GM12878 (cell line): ENCODE measurements at regions not wholly inside any gene's neighbourhood (a gene's known extent, or its start where the extent isn't known, plus 50 kb on each side); places are given as distances from the start of the nearest gene placed in this dataset.

Experiments
- ATAC-seq: fragments of 200-7000 bp; cut with Tn5 transposase; 3 replicates; pipeline ENCODE4 v1.9.1; 2020; ENCODE audit warnings: mild to moderate bottlenecking, moderate library complexity
- BruUV-seq: library from RNA; stranded (reverse); fragments of 400-500 nt; replicated peaks from 2 replicates; lab custom pipeline; 2021; lab: Mats Ljungman, UMichigan
- CTCF ChIA-PET: fragments of 300-600 bp; sonication (Branson Sonifier 250); formaldehyde crosslinking; extraction: SDS; loops from one replicate; lab custom pipeline; 2021; ENCODE audit warnings: inconsistent platforms; lab: Yijun Ruan, JAX
- POLR2A ChIA-PET: fragments of 350-600 bp; formaldehyde crosslinking; extraction: SDS; loops from one replicate; lab custom pipeline; 2021; ENCODE audit warnings: inconsistent platforms; lab: Charles Lee
- RAD21 ChIA-PET: fragments of 300-600 bp; sonication (Branson Sonifier 250); formaldehyde crosslinking; loops from one replicate; lab custom pipeline; 2023; ENCODE audit warnings: antibody characterized with exemption; ENCODE audit not compliant: unreplicated experiment; lab: Charles Lee
- SMC1A ChIA-PET: fragments of 300-600 bp; sonication (Branson Sonifier 250); formaldehyde crosslinking; loops from one replicate; lab custom pipeline; 2023; ENCODE audit not compliant: unreplicated experiment, uncharacterized antibody; lab: Charles Lee
- DNase-seq: peaks from one replicate; pipeline ENCODE4 v3.0.0-alpha.2; 2011; ENCODE audit warnings: low read depth, low spot score
- FAIRE-seq: peaks from 3 replicates; lab custom pipeline; 2011; peaks lifted over from hg19 to GRCh38; lab: Jason Lieb, UNC
- H2AFZ ChIP-seq: 2 replicates; pipeline ENCODE4 v1.6.0; 2011; ENCODE audit warnings: low read depth, low read length, control low read depth; ENCODE audit not compliant: control insufficient read depth
- H3K27ac ChIP-seq: 2 replicates; pipeline ENCODE4 v1.5.1; 2011; ENCODE audit warnings: control low read depth; ENCODE audit not compliant: control insufficient read depth, insufficient read depth
- H3K27me3 ChIP-seq, 2 experiments: replicated peaks in 1 of 2; 2 replicates each; pipeline versions ENCODE4 v1.6.0 to v1.6.1; 2011; ENCODE audit warnings: low read length in 1 of 2; ENCODE audit not compliant: control insufficient read depth in 2 of 2, insufficient read depth in 2 of 2
- H3K36me3 ChIP-seq, 2 experiments: 2 replicates each; pipeline ENCODE4 v1.5.1; 2011; ENCODE audit warnings: low read length in 1 of 2; ENCODE audit not compliant: control insufficient read depth in 2 of 2, insufficient read depth in 2 of 2
- H3K4me1 ChIP-seq: 2 replicates; pipeline ENCODE4 v1.6.1; 2011; ENCODE audit warnings: mild to moderate bottlenecking, low read length, moderate library complexity, mixed read lengths; ENCODE audit not compliant: control insufficient read depth, insufficient read depth
- H3K4me2 ChIP-seq: 2 replicates; pipeline ENCODE4 v1.6.0; 2011; ENCODE audit warnings: control low read depth; ENCODE audit not compliant: control insufficient read depth, insufficient read depth
- H3K4me3 ChIP-seq: fragments of 200-600 bp; sonication (generic); 2 replicates; pipeline ENCODE4 v1.5.1; 2016
- H3K79me2 ChIP-seq: 2 replicates; pipeline ENCODE4 v1.6.0; 2011; ENCODE audit warnings: low read length; ENCODE audit not compliant: control insufficient read depth, insufficient read depth
- H3K9ac ChIP-seq: 2 replicates; pipeline ENCODE4 v1.8.0; 2011; ENCODE audit warnings: low read length, control low read depth, mixed read lengths; ENCODE audit not compliant: control insufficient read depth, insufficient read depth
- H3K9me3 ChIP-seq: replicated peaks from 3 replicates; pipeline ENCODE4 v1.5.1; 2011; ENCODE audit warnings: mild to moderate bottlenecking, low read length; ENCODE audit not compliant: control insufficient read depth, insufficient read depth
- H4K20me1 ChIP-seq: 2 replicates; pipeline ENCODE4 v1.6.0; 2011; ENCODE audit not compliant: control insufficient read depth, insufficient read depth
- BACH1 ChIP-seq: fragments of 450-650 bp; IDR thresholded peaks from 2 replicates; pipeline ENCODE4 v1.6.1; 2017; ENCODE audit warnings: mild to moderate bottlenecking, borderline replicate concordance
- BCL11A ChIP-seq: IDR thresholded peaks from 2 replicates; pipeline ENCODE4 v1.6.1; 2011; ENCODE audit warnings: low read depth, low read length
- DPF2 ChIP-seq: fragments of 450-650 bp; IDR thresholded peaks from 2 replicates; pipeline ENCODE4 v1.6.1; 2017; ENCODE audit warnings: mild to moderate bottlenecking
- ESRRA ChIP-seq: IDR thresholded peaks from 2 replicates; pipeline ENCODE4 v1.6.1; 2012; ENCODE audit warnings: mild to moderate bottlenecking, low read length, improper control_type of control experiment
- ETV6 ChIP-seq, 2 experiments: fragments of 450-650 bp in 1 of 2; IDR thresholded peaks in 1 of 2; conservative IDR thresholded peaks in 1 of 2; 2 replicates each; pipeline ENCODE4 v1.6.1; 2014; ENCODE audit warnings: antibody characterized with exemption in 1 of 2, borderline replicate concordance in 1 of 2, low read depth in 1 of 2, mild to moderate bottlenecking in 1 of 2, moderate library complexity in 1 of 2
- EZH2 ChIP-seq: IDR thresholded peaks from 2 replicates; pipeline ENCODE4 v1.6.1; 2012; ENCODE audit warnings: low read depth, mild to moderate bottlenecking, control low read depth, inconsistent platforms, low read length, borderline replicate concordance; ENCODE audit not compliant: control insufficient read depth
- HDAC2 ChIP-seq: fragments of 200-600 bp; sonication (generic); IDR thresholded peaks from 2 replicates; pipeline ENCODE4 v1.6.1; 2017
- HDAC6 ChIP-seq: fragments of 200-600 bp; sonication (generic); IDR thresholded peaks from one replicate; pipeline ENCODE4 v1.8.0; 2017; ENCODE audit warnings: antibody characterized with exemption; ENCODE audit not compliant: unreplicated experiment
- MEF2A ChIP-seq: IDR thresholded peaks from 2 replicates; pipeline ENCODE4 v1.6.1; 2011; ENCODE audit warnings: low read depth, mild to moderate bottlenecking, low read length, moderate library complexity; ENCODE audit not compliant: insufficient read depth
- POU2F2 ChIP-seq: IDR thresholded peaks from 3 replicates; pipeline ENCODE4 v1.6.1; 2011; ENCODE audit warnings: low read depth, mild to moderate bottlenecking, low read length, borderline replicate concordance
- RAD21 ChIP-seq: IDR thresholded peaks from 2 replicates; pipeline ENCODE4 v1.6.1; 2011; ENCODE audit warnings: mild to moderate bottlenecking, low read depth, low read length, moderate library complexity; ENCODE audit not compliant: insufficient read depth
- SMAD1 ChIP-seq: fragments of 450-650 bp; IDR thresholded peaks from 2 replicates; pipeline ENCODE4 v1.6.1; 2018; ENCODE audit warnings: mild to moderate bottlenecking, low read depth; ENCODE audit not compliant: partially characterized antibody
- TCF12 ChIP-seq: IDR thresholded peaks from 2 replicates; pipeline ENCODE4 v1.6.1; 2011; ENCODE audit warnings: low read depth, mild to moderate bottlenecking, low read length
- WGBS: methylation state at CpG from one replicate; pipeline ENCODE4 v1.1.6; 2016; ENCODE audit warnings: low lambda C conversion rate; ENCODE audit not compliant: insufficient replicate concordance, insufficient coverage; ENCODE audit errors: missing lambda C conversion rate; 5-methylcytosine and 5-hydroxymethylcytosine counted together
- in situ Hi-C: fragments of 300-500 bp; cut with MboI; formaldehyde crosslinking; loops from 9 replicates; pipeline ENCODE4 v1.14.3; 2018; ENCODE audit warnings: mixed read lengths
- intact Hi-C: fragments of 100-400 bp; cut with micrococcal nuclease; formaldehyde crosslinking; loops from one replicate; pipeline ENCODE4 v1.14.2; 2022; ENCODE audit not compliant: unreplicated experiment
- TF ChIP-seq, protein P1 (sequence below): fragments of 450-650 bp; formaldehyde crosslinking; IDR thresholded peaks from 2 replicates; pipeline ENCODE4 v1.4.0; 2022; ENCODE audit warnings: mild to moderate bottlenecking, moderate library complexity
- TF ChIP-seq, protein P2 (sequence below): fragments of 450-650 bp; IDR thresholded peaks from 2 replicates; pipeline ENCODE4 v1.6.1; 2017; ENCODE audit warnings: antibody characterized with exemption, mild to moderate bottlenecking, moderate library complexity
- TF ChIP-seq, protein P3 (sequence below): fragments of 450-650 bp; IDR thresholded peaks from 2 replicates; pipeline ENCODE4 v1.6.1; 2018; ENCODE audit warnings: borderline replicate concordance, mild to moderate bottlenecking; ENCODE audit not compliant: partially characterized antibody

DNA sequence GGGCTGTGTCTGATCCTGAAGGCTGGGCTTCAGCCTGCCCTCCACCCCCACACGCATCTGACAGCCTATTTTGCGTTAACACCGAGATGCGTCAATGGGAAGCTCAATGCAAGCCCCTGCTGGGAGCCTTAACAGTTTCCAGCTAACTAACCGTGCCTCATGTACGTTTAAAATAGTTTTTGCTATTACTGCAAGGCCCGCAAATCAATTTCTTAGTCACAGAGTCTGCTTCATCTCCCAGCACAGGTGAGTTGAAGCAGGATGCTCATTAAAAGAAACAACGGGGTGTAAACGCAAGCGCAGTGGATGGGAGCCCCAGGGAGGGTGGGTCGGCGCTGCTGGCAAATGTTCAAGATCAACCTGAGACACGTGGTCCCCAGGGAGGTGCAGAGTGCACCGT is 142.8 kb upstream of the PHACTR3 start:
- Histone ChIP-seq H3K27ac (no peak overlapping the region), H3K9ac (no peak overlapping the region)
- no peak for TF ChIP-seq RAD21
- TF ChIP-seq, protein P1, sequence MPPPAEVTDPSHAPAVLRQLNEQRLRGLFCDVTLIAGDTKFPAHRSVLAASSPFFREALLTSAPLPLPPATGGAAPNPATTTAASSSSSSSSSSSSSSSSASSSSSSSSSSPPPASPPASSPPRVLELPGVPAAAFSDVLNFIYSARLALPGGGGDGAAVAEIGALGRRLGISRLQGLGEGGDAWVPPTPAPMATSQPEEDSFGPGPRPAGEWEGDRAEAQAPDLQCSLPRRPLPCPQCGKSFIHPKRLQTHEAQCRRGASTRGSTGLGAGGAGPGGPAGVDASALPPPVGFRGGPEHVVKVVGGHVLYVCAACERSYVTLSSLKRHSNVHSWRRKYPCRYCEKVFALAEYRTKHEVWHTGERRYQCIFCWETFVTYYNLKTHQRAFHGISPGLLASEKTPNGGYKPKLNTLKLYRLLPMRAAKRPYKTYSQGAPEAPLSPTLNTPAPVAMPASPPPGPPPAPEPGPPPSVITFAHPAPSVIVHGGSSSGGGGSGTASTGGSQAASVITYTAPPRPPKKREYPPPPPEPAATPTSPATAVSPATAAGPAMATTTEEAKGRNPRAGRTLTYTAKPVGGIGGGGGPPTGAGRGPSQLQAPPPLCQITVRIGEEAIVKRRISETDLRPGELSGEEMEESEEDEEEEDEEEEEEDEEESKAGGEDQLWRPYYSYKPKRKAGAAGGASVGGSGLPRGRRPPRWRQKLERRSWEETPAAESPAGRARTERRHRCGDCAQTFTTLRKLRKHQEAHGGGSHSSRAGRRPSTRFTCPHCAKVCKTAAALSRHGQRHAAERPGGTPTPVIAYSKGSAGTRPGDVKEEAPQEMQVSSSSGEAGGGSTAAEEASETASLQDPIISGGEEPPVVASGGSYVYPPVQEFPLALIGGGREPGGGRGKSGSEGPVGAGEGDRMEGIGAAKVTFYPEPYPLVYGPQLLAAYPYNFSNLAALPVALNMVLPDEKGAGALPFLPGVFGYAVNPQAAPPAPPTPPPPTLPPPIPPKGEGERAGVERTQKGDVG (CRISPR knock-in tag) = no peak
- no peak for TF ChIP-seq EZH2
- TF ChIP-seq ETV6 (conservative IDR thresholded peaks at IDR 0.05 in 1 of 2, IDR thresholded peaks at IDR 0.05 in 1 of 2; ENCODE audit: borderline replicate concordance in 1 of 2, low read depth in 1 of 2) = no peak
- no peak for TF ChIP-seq HDAC6
- TF ChIP-seq BCL11A = no peak
- no peak for TF ChIP-seq BACH1
- no peak for TF ChIP-seq POU2F2
- no peak for TF ChIP-seq TCF12
- TF ChIP-seq, protein P2, sequence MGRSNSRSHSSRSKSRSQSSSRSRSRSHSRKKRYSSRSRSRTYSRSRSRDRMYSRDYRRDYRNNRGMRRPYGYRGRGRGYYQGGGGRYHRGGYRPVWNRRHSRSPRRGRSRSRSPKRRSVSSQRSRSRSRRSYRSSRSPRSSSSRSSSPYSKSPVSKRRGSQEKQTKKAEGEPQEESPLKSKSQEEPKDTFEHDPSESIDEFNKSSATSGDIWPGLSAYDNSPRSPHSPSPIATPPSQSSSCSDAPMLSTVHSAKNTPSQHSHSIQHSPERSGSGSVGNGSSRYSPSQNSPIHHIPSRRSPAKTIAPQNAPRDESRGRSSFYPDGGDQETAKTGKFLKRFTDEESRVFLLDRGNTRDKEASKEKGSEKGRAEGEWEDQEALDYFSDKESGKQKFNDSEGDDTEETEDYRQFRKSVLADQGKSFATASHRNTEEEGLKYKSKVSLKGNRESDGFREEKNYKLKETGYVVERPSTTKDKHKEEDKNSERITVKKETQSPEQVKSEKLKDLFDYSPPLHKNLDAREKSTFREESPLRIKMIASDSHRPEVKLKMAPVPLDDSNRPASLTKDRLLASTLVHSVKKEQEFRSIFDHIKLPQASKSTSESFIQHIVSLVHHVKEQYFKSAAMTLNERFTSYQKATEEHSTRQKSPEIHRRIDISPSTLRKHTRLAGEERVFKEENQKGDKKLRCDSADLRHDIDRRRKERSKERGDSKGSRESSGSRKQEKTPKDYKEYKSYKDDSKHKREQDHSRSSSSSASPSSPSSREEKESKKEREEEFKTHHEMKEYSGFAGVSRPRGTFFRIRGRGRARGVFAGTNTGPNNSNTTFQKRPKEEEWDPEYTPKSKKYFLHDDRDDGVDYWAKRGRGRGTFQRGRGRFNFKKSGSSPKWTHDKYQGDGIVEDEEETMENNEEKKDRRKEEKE = no peak
- TF ChIP-seq ESRRA = no peak
- TF ChIP-seq DPF2 = no peak
- TF ChIP-seq, protein P3, sequence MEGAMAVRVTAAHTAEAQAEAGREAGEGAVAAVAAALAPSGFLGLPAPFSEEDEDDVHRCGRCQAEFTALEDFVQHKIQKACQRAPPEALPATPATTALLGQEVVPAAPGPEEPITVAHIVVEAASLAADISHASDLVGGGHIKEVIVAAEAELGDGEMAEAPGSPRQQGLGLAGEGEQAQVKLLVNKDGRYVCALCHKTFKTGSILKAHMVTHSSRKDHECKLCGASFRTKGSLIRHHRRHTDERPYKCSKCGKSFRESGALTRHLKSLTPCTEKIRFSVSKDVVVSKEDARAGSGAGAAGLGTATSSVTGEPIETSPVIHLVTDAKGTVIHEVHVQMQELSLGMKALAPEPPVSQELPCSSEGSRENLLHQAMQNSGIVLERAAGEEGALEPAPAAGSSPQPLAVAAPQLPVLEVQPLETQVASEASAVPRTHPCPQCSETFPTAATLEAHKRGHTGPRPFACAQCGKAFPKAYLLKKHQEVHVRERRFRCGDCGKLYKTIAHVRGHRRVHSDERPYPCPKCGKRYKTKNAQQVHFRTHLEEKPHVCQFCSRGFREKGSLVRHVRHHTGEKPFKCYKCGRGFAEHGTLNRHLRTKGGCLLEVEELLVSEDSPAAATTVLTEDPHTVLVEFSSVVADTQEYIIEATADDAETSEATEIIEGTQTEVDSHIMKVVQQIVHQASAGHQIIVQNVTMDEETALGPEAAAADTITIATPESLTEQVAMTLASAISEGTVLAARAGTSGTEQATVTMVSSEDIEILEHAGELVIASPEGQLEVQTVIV = no peak
- TF ChIP-seq SMAD1 = no peak
- TF ChIP-seq HDAC2 = no peak
- TF ChIP-seq MEF2A = no peak
- TF ChIP-seq, all 136 proteins: peak for 0
- H3K79me2 ChIP-seq = no peaks in the 10 kb centered on the region
- no peaks in the 10 kb centered on the region; a peak in 1 of 4 replicates for H3K27me3 ChIP-seq
- FAIRE-seq = no peak
- H3K36me3 ChIP-seq = no peaks in the 10 kb centered on the region
- no peaks in the 10 kb centered on the region for H4K20me1 ChIP-seq
- CTCF ChIA-PET = no interaction called here
- in situ Hi-C loops = no loop called here
- H3K4me1 ChIP-seq = no peaks in the 10 kb centered on the region
- RAD21 ChIA-PET = no interaction called here
- WGBS = 35% methylated on average over 14 of the region's 14 CpGs
- no peak overlapping the region for H3K4me2 ChIP-seq
- H3K4me3 ChIP-seq = no peak overlapping the region
- POLR2A ChIA-PET = no interaction called here
- intact Hi-C loops = no loop called here
- no peak for ATAC-seq
- SMC1A ChIA-PET = no interaction called here
- H3K9me3 ChIP-seq = no peaks in the 10 kb centered on the region
- no TSS peak for BruUV-seq
- DNase-seq = no peak
- no peak overlapping the region for H2AFZ ChIP-seq
